WTC11 (cell line): ENCODE measurements at regions not wholly inside any gene's neighbourhood (a gene's known extent, or its start where the extent isn't known, plus 50 kb on each side); places are given as distances from the start of the nearest gene placed in this dataset.

Experiments used
- ATAC-seq: fragments of 200-7000 bp; cut with Tn5 transposase; 2 replicates; pipeline ENCODE4 v1.10.0; 2021; ENCODE audit warnings: mild to moderate bottlenecking, moderate library complexity
- CTCF ChIA-PET: fragments of 300-600 bp; sonication (Branson Sonifier 250); formaldehyde crosslinking; loops from one replicate; lab custom pipeline; 2021; ENCODE audit warnings: antibody characterized with exemption; lab: Charles Lee
- POLR2A ChIA-PET: fragments of 350-600 bp; sonication (Branson Sonifier 250); formaldehyde crosslinking; loops from one replicate; lab custom pipeline; 2021; ENCODE audit warnings: antibody characterized with exemption; lab: Charles Lee
- DNase-seq: peaks from one replicate; pipeline ENCODE4 v3.0.0; 2021; ENCODE audit warnings: low spot score
- H3K27ac Mint-ChIP-seq: 2 replicates; pipeline ENCODE4 v1.8.0; 2021; ENCODE audit warnings: mixed read lengths
- H3K27me3 Mint-ChIP-seq: 2 replicates; pipeline ENCODE4 v1.8.0; 2021; ENCODE audit warnings: low read depth, mild to moderate bottlenecking, moderate library complexity, mixed read lengths
- H3K36me3 Mint-ChIP-seq: 2 replicates; pipeline ENCODE4 v1.8.0; 2021; ENCODE audit warnings: mixed read lengths
- H3K4me1 Mint-ChIP-seq: 2 replicates; pipeline ENCODE4 v1.8.0; 2022; ENCODE audit warnings: mixed read lengths
- H3K4me3 Mint-ChIP-seq: 2 replicates; pipeline ENCODE4 v1.8.0; 2021; ENCODE audit warnings: mild to moderate bottlenecking, moderate library complexity, mixed read lengths
- H3K9me3 Mint-ChIP-seq: 2 replicates; pipeline ENCODE4 v1.8.0; 2021; ENCODE audit warnings: mixed read lengths
- FOXP1 ChIP-seq: sonication (generic); formaldehyde crosslinking; IDR thresholded peaks from 2 replicates; pipeline ENCODE4 v1.8.0; 2022; ENCODE audit warnings: missing genetic modification reagents, mild to moderate bottlenecking, moderate library complexity, borderline replicate concordance
- GABPB1 ChIP-seq: sonication (generic); formaldehyde crosslinking; IDR thresholded peaks from 2 replicates; pipeline ENCODE4 v1.8.1; 2023; ENCODE audit warnings: mild to moderate bottlenecking, missing genetic modification reagents
- GRHL2 ChIP-seq: fragments of 250-450 bp; sonication (Bioruptor Pico); IDR thresholded peaks from 2 replicates; pipeline ENCODE4 v1.8.0; 2022; ENCODE audit warnings: mild to moderate bottlenecking, moderate library complexity; ENCODE audit not compliant: insufficient replicate concordance, severe bottlenecking
- GTF2I ChIP-seq: fragments of 250-450 bp; sonication (Bioruptor Pico); conservative IDR thresholded peaks from 2 replicates; pipeline ENCODE4 v1.4.0; 2021; ENCODE audit warnings: mild to moderate bottlenecking
- NFATC4 ChIP-seq: fragments of 250-450 bp; sonication (Bioruptor Pico); IDR thresholded peaks from 2 replicates; pipeline ENCODE4 v1.9.0; 2021; ENCODE audit warnings: mild to moderate bottlenecking
- NR2C2 ChIP-seq: sonication (generic); formaldehyde crosslinking; IDR thresholded peaks from 2 replicates; pipeline ENCODE4 v1.8.0; 2022; ENCODE audit warnings: mild to moderate bottlenecking, missing genetic modification reagents
- TEAD4 ChIP-seq: sonication (generic); formaldehyde crosslinking; IDR thresholded peaks from 2 replicates; pipeline ENCODE4 v1.8.0; 2022; ENCODE audit warnings: mild to moderate bottlenecking, missing genetic modification reagents
- TP53 ChIP-seq: sonication (generic); formaldehyde crosslinking; IDR thresholded peaks from 2 replicates; pipeline ENCODE4 v1.8.1; 2023; ENCODE audit warnings: mild to moderate bottlenecking, missing genetic modification reagents
- ZNF232 ChIP-seq: sonication (generic); formaldehyde crosslinking; IDR thresholded peaks from 2 replicates; pipeline ENCODE4 v1.8.0; 2022; ENCODE audit warnings: mild to moderate bottlenecking, missing genetic modification reagents
- ZNF396 ChIP-seq: fragments of 250-450 bp; sonication (Bioruptor Pico); IDR thresholded peaks from 2 replicates; pipeline ENCODE4 v1.8.0; 2021; ENCODE audit warnings: mild to moderate bottlenecking, moderate library complexity, borderline replicate concordance
- ZNF416 ChIP-seq: fragments of 250-450 bp; sonication (Bioruptor Pico); IDR thresholded peaks from 2 replicates; pipeline ENCODE4 v1.9.0; 2021; ENCODE audit warnings: mild to moderate bottlenecking, inconsistent platforms
- ZNF423 ChIP-seq: fragments of 250-450 bp; sonication (Bioruptor Pico); IDR thresholded peaks from 2 replicates; pipeline ENCODE4 v2.1.2; 2022; ENCODE audit warnings: mild to moderate bottlenecking, moderate library complexity
- TF ChIP-seq, protein P1 (sequence below): sonication (generic); formaldehyde crosslinking; IDR thresholded peaks from 2 replicates; pipeline ENCODE4 v1.8.0; 2022; ENCODE audit warnings: mild to moderate bottlenecking, missing genetic modification reagents
- TF ChIP-seq, protein P2 (sequence below): sonication (generic); formaldehyde crosslinking; IDR thresholded peaks from 2 replicates; pipeline ENCODE4 v1.8.0; 2022; ENCODE audit warnings: mild to moderate bottlenecking, missing genetic modification reagents
- TF ChIP-seq, protein P3 (sequence below): sonication (generic); formaldehyde crosslinking; IDR thresholded peaks from 2 replicates; pipeline ENCODE4 v1.8.1; 2022; ENCODE audit warnings: missing genetic modification reagents, borderline replicate concordance
- TF ChIP-seq, protein P4 (sequence below): sonication (generic); formaldehyde crosslinking; IDR thresholded peaks from 2 replicates; pipeline ENCODE4 v1.8.0; 2023; ENCODE audit warnings: mild to moderate bottlenecking, missing genetic modification reagents
- TF ChIP-seq, protein P5 (sequence below): sonication (generic); formaldehyde crosslinking; IDR thresholded peaks from 2 replicates; pipeline ENCODE4 v1.8.0; 2023; ENCODE audit warnings: missing genetic modification reagents
- TF ChIP-seq, protein P6 (sequence below): fragments of 250-450 bp; sonication (Bioruptor Pico); IDR thresholded peaks from 2 replicates; pipeline ENCODE4 v1.8.0; 2021; ENCODE audit warnings: mild to moderate bottlenecking
- TF ChIP-seq, protein P7 (sequence below): fragments of 250-450 bp; sonication (Bioruptor Pico); IDR thresholded peaks from 2 replicates; pipeline ENCODE4 v1.9.0; 2021; ENCODE audit warnings: mild to moderate bottlenecking

DNA sequence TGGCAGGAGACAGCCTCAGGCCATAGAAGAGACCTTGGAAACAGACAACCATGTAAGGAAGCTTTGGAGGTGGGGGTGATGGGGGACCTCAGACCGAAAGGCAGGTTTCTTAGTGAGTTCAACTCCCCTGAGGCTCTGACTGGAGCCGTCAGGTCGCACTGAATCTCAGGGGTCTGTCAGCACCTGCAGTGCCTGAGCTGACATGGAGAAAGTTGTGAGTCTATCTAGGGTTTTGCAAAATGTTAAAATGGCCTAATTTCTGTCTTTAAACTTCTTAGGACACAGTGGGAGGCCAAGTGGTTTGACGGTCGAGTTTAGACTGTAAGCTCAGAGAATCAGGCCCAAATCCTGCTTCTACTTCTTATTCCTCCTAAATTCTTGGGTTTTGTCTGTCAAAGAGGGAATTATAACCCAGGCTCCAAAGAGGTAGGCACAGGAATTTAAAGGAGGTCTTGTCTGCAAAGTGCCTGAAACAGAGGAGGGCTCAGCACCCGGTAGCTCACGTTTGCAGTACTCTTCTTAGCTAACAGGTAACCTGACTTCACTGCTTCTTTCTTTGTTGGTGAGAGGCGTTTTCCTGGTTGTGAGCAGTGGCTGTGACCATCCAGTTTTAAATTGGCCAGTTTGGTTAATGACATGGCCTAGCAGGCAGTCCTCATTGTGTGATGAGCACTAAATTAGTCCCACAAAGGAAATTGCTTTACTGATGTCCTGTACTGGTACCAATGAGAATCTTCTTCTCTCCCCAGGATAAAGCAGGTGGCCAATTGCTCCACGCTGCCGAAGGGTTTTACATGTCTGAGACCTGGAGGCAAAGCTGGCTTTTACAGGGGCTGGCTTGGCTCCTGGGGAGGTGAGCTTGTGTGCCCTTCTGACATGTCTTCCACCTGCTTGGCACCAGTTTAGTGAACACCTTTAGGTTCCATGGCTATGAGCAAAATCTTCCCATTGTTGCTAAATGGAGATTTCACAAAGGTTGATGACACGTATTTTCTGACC, 95.7 kb downstream of the MYCN start:
- Mint-ChIP-seq H3K27ac (no peak overlapping the region), H3K4me3 (no peak overlapping the region), H3K36me3 (no peaks in the 10 kb centered on the region), H3K27me3 (peaks cover 2% of the 10 kb centered on the region; the same call in 1 of the 2 replicates), H3K4me1 (peaks cover 53% of the 10 kb centered on the region), H3K9me3 (no peaks in the 10 kb centered on the region)
- POLR2A ChIA-PET, result no interaction called here
- ATAC-seq, result no peak
- TF ChIP-seq GRHL2 (CRISPR knock-in tag) (no peak), ZNF232 (CRISPR knock-in tag) (no peak), TP53 (CRISPR knock-in tag) (no peak), NR2C2 (no peak), ZNF396 (CRISPR knock-in tag) (no peak), NFATC4 (CRISPR knock-in tag) (no peak)
- TF ChIP-seq, protein P1, sequence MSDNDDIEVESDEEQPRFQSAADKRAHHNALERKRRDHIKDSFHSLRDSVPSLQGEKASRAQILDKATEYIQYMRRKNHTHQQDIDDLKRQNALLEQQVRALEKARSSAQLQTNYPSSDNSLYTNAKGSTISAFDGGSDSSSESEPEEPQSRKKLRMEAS (CRISPR knock-in tag), result no peak
- DNase-seq, result no peak
- CTCF ChIA-PET, result interaction anchor here (0.7 to 3.0 kb wide), 6 partner anchors 10 to 246 kb away, joined by 3 to 15 read pairs (median 4); partner anchors contain the start of gene MYCN

DNA sequence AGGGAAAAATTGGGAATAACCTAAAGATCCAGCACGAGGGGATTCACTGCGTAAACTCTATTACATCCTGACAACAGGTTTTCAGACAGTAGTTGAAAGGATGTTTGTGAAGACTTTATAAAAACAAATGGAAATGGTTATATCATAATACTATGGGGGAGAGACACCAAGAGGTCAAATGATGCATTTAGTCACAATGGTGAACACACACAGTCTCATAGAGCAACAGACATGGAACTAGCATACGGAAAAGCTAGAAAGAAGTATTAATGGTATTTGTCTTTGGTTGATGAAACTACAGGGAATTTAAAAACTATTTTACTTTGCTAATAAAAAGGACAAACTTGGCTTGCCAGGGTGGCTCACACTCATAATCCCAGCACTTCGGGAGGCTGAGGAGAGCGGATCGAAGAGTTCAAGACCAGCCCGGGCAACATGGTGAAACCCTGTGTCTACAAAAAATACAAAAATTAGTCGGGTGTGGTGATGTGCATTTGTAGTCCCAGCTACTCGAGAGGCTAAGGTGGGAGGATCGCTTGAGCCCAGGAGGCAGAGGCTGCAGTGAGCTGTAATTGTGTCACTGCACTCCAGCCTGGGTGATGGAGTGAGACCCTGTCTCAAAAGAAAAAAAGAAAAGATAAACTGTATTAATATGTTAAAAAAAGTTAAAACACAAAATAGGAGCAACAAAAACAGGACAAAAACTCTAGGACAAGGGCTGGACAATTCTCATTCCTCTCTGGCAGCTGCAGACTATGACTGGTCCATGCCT, 94.8 kb downstream of the MYCN start:
- Mint-ChIP-seq H3K4me1 (peaks cover 57% of the 10 kb centered on the region), H3K27me3 (peaks cover 2% of the 10 kb centered on the region; the same call in 1 of the 2 replicates), H3K9me3 (no peaks in the 10 kb centered on the region), H3K27ac (no peak overlapping the region), H3K4me3 (no peak overlapping the region), H3K36me3 (no peaks in the 10 kb centered on the region)
- DNase-seq, result no peak
- no peak for ATAC-seq
- POLR2A ChIA-PET, result no interaction called here
- CTCF ChIA-PET, result interaction anchor here (0.7 to 3.0 kb wide), 24 partner anchors 9 to 490 kb away, joined by 3 to 39 read pairs (median 4); partner anchors contain the start of gene MYCN
- TF ChIP-seq, protein P2, sequence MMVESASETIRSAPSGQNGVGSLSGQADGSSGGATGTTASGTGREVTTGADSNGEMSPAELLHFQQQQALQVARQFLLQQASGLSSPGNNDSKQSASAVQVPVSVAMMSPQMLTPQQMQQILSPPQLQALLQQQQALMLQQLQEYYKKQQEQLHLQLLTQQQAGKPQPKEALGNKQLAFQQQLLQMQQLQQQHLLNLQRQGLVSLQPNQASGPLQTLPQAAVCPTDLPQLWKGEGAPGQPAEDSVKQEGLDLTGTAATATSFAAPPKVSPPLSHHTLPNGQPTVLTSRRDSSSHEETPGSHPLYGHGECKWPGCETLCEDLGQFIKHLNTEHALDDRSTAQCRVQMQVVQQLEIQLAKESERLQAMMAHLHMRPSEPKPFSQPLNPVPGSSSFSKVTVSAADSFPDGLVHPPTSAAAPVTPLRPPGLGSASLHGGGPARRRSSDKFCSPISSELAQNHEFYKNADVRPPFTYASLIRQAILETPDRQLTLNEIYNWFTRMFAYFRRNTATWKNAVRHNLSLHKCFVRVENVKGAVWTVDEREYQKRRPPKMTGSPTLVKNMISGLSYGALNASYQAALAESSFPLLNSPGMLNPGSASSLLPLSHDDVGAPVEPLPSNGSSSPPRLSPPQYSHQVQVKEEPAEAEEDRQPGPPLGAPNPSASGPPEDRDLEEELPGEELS (CRISPR knock-in tag), result no peak
- TF ChIP-seq, protein P3, sequence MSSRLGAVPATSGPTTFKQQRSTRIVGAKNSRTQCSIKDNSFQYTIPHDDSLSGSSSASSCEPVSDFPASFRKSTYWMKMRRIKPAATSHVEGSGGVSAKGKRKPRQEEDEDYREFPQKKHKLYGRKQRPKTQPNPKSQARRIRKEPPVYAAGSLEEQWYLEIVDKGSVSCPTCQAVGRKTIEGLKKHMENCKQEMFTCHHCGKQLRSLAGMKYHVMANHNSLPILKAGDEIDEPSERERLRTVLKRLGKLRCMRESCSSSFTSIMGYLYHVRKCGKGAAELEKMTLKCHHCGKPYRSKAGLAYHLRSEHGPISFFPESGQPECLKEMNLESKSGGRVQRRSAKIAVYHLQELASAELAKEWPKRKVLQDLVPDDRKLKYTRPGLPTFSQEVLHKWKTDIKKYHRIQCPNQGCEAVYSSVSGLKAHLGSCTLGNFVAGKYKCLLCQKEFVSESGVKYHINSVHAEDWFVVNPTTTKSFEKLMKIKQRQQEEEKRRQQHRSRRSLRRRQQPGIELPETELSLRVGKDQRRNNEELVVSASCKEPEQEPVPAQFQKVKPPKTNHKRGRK, result no peak
- TF ChIP-seq GTF2I (CRISPR knock-in tag) (no peak), TEAD4 (no peak), ZNF423 (no peak), NR2C2 (no peak), GABPB1 (CRISPR knock-in tag) (no peak), FOXP1 (CRISPR knock-in tag) (no peak), ZNF416 (CRISPR knock-in tag) (no peak)
- TF ChIP-seq, protein P4, sequence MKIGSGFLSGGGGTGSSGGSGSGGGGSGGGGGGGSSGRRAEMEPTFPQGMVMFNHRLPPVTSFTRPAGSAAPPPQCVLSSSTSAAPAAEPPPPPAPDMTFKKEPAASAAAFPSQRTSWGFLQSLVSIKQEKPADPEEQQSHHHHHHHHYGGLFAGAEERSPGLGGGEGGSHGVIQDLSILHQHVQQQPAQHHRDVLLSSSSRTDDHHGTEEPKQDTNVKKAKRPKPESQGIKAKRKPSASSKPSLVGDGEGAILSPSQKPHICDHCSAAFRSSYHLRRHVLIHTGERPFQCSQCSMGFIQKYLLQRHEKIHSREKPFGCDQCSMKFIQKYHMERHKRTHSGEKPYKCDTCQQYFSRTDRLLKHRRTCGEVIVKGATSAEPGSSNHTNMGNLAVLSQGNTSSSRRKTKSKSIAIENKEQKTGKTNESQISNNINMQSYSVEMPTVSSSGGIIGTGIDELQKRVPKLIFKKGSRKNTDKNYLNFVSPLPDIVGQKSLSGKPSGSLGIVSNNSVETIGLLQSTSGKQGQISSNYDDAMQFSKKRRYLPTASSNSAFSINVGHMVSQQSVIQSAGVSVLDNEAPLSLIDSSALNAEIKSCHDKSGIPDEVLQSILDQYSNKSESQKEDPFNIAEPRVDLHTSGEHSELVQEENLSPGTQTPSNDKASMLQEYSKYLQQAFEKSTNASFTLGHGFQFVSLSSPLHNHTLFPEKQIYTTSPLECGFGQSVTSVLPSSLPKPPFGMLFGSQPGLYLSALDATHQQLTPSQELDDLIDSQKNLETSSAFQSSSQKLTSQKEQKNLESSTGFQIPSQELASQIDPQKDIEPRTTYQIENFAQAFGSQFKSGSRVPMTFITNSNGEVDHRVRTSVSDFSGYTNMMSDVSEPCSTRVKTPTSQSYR, result no peak
- TF ChIP-seq, protein P5, sequence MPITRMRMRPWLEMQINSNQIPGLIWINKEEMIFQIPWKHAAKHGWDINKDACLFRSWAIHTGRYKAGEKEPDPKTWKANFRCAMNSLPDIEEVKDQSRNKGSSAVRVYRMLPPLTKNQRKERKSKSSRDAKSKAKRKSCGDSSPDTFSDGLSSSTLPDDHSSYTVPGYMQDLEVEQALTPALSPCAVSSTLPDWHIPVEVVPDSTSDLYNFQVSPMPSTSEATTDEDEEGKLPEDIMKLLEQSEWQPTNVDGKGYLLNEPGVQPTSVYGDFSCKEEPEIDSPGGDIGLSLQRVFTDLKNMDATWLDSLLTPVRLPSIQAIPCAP (CRISPR knock-in tag), result no peak
- TF ChIP-seq, protein P6, sequence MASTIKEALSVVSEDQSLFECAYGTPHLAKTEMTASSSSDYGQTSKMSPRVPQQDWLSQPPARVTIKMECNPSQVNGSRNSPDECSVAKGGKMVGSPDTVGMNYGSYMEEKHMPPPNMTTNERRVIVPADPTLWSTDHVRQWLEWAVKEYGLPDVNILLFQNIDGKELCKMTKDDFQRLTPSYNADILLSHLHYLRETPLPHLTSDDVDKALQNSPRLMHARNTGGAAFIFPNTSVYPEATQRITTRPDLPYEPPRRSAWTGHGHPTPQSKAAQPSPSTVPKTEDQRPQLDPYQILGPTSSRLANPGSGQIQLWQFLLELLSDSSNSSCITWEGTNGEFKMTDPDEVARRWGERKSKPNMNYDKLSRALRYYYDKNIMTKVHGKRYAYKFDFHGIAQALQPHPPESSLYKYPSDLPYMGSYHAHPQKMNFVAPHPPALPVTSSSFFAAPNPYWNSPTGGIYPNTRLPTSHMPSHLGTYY (CRISPR knock-in tag), result no peak
- TF ChIP-seq, protein P7, sequence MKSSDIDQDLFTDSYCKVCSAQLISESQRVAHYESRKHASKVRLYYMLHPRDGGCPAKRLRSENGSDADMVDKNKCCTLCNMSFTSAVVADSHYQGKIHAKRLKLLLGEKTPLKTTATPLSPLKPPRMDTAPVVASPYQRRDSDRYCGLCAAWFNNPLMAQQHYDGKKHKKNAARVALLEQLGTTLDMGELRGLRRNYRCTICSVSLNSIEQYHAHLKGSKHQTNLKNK (CRISPR knock-in tag), result no peak
